ENCODE measurements at regions not wholly inside any gene's neighbourhood (a gene's known extent, or its start where the extent isn't known, plus 50 kb on each side); places are given as distances from the start of the nearest gene placed in this dataset.

DNA sequence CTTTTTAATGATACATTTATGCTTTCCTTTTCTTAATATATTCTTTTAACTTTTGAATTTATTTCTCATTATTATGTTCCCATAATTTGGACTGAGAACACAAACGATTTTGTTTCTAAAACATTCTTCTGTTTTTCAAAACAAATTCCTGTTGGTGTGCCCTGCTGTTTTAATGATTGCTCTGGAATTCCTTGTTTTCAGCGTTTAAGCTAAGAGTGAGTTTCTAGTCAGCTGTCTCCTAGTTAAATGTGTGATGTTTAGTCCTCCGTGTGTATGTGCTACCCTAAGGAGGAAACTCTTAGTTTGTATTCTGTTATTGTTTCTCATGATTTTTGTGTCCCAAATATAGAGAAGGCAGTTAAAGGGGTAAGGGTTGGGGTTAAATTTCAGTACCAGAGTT, 306.1 kb upstream of the RGS17 start:
- Histone ChIP-seq H3K27me3 (no peaks in the 10 kb centered on the region), H3K4me3 (no peak overlapping the region), H3K9me3 (no peaks in the 10 kb centered on the region), H3K27ac (no peak overlapping the region), H3K4me1 (no peaks in the 10 kb centered on the region), H3K36me3 (no peaks in the 10 kb centered on the region)
- intact Hi-C loops (cut with DNase I; ENCODE audit: low total_unique reads) = no loop called here
- no peak for DNase-seq
- TF ChIP-seq POLR2A (IDR thresholded peaks at IDR 0.05) = no peak
- TF ChIP-seq, protein P1, sequence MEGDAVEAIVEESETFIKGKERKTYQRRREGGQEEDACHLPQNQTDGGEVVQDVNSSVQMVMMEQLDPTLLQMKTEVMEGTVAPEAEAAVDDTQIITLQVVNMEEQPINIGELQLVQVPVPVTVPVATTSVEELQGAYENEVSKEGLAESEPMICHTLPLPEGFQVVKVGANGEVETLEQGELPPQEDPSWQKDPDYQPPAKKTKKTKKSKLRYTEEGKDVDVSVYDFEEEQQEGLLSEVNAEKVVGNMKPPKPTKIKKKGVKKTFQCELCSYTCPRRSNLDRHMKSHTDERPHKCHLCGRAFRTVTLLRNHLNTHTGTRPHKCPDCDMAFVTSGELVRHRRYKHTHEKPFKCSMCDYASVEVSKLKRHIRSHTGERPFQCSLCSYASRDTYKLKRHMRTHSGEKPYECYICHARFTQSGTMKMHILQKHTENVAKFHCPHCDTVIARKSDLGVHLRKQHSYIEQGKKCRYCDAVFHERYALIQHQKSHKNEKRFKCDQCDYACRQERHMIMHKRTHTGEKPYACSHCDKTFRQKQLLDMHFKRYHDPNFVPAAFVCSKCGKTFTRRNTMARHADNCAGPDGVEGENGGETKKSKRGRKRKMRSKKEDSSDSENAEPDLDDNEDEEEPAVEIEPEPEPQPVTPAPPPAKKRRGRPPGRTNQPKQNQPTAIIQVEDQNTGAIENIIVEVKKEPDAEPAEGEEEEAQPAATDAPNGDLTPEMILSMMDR (IDR thresholded peaks at IDR 0.05) = no peak

GRCh38 chr6:153436351-153436750, 305.3 kb upstream of the RGS17 start:
- no peak for DNase-seq
- no peaks in the 10 kb centered on the region for H3K4me1 ChIP-seq
- no peak overlapping the region for H3K4me3 ChIP-seq
- no peaks in the 10 kb centered on the region for H3K9me3 ChIP-seq
- no peak overlapping the region for H3K27ac ChIP-seq
- intact Hi-C loops (cut with DNase I; ENCODE audit: low total_unique reads) = no loop called here
- TF ChIP-seq POLR2A (IDR thresholded peaks at IDR 0.05) = no peak
- TF ChIP-seq, protein P1 (IDR thresholded peaks at IDR 0.05) = no peak
- H3K36me3 ChIP-seq = no peaks in the 10 kb centered on the region
- no peaks in the 10 kb centered on the region for H3K27me3 ChIP-seq

DNA sequence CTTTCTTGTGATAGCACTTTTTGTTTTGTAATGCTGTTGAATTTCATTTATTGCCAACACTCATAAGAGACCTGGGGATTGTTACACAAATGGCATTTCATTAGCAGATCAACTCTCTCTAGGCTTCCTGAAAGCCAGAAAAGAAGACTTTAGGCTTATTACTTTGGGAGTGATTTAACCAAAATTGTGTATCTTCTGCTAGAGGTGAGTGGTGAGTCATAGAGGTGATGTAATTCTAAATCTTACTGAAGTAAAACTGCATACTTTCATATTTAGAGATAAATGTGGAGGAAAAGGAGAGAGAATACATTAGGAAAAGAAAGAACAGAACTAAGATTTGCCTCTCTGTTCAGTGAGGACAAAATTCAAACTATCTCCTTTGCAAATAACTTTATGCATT, 304.7 kb upstream of the RGS17 start:
- H3K4me1 ChIP-seq = no peaks in the 10 kb centered on the region
- no peaks in the 10 kb centered on the region for H3K9me3 ChIP-seq
- H3K27me3 ChIP-seq = no peaks in the 10 kb centered on the region
- no peaks in the 10 kb centered on the region for H3K36me3 ChIP-seq
- no peak for DNase-seq
- no peak for TF ChIP-seq POLR2A (IDR thresholded peaks at IDR 0.05)
- TF ChIP-seq, protein P1 (IDR thresholded peaks at IDR 0.05) = no peak
- intact Hi-C loops (cut with DNase I; ENCODE audit: low total_unique reads) = no loop called here
- H3K4me3 ChIP-seq = no peak overlapping the region
- H3K27ac ChIP-seq = no peak overlapping the region

GRCh38 chr6:153425536-153425935, 294.5 kb upstream of the RGS17 start:
- intact Hi-C loops (cut with DNase I; ENCODE audit: low total_unique reads) = no loop called here
- TF ChIP-seq, protein P1 (IDR thresholded peaks at IDR 0.05) = no peak
- no peak for TF ChIP-seq POLR2A (IDR thresholded peaks at IDR 0.05)
- no peak for DNase-seq
- H3K9me3 ChIP-seq = no peaks in the 10 kb centered on the region
- H3K27me3 ChIP-seq = no peaks in the 10 kb centered on the region
- no peak overlapping the region for H3K27ac ChIP-seq
- no peaks in the 10 kb centered on the region for H3K36me3 ChIP-seq
- no peak overlapping the region for H3K4me3 ChIP-seq
- H3K4me1 ChIP-seq = no peaks in the 10 kb centered on the region

DNA sequence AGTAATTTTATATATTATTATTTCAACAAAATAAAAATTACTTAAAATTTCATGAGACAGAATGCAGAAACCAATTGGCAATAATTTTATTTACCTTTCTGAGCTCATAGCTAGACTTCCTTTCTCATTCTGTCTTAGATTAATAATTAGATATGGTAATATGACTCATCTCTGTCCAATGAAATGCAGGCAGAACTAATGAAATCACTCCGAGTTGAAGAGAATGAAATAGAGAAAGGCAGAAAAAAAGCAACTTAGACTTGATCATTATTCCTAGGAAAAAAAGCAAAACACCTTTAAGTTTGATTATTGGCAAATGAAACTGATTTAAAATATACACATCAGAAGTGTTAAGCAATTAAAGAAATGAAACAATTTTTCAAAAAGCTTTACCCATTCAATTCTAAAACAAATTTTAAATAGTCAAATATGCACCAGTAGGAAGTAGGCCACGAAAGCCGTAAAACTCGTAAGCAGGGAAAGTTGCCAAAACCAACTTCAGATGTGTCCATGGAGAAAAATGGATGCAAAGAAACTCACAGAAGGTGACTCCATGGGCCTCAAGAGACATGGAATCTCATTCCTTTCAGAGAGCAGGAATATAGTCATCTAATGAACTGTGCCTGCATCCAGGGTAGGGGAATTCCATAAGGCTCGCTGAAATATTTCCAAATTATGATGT, 293.8 kb upstream of the RGS17 start:
- H3K4me3 ChIP-seq = no peak overlapping the region
- H3K9me3 ChIP-seq = no peaks in the 10 kb centered on the region
- no peaks in the 10 kb centered on the region for H3K27me3 ChIP-seq
- DNase-seq = no peak
- H3K36me3 ChIP-seq = no peaks in the 10 kb centered on the region
- H3K4me1 ChIP-seq = no peaks in the 10 kb centered on the region
- intact Hi-C loops (cut with DNase I; ENCODE audit: low total_unique reads) = no loop called here
- no peak for TF ChIP-seq POLR2A (IDR thresholded peaks at IDR 0.05)
- TF ChIP-seq, protein P1 (IDR thresholded peaks at IDR 0.05) = no peak
- H3K27ac ChIP-seq = no peak overlapping the region
